OCI-LY7 (cell line): ENCODE measurements at regions not wholly inside any gene's neighbourhood (a gene's known extent, or its start where the extent isn't known, plus 50 kb on each side); places are given as distances from the start of the nearest gene placed in this dataset.
"Not testable (repeated sequence)": the region's sequence is repeated elsewhere in the genome, so short reads cannot be mapped to it uniquely, and the experiment has no call there.

Experiments used
- BruUV-seq: library from RNA; stranded (reverse); fragments of 400-500 nt; replicated peaks from 2 replicates; lab custom pipeline; 2021; lab: Mats Ljungman, UMichigan
- CTCF ChIA-PET: fragments of 300-600 bp; sonication (Branson Sonifier 250); formaldehyde crosslinking; loops from one replicate; lab custom pipeline; 2022; ENCODE audit warnings: antibody characterized with exemption; ENCODE audit not compliant: unreplicated experiment; lab: Charles Lee
- POLR2A ChIA-PET: fragments of 300-600 bp; sonication (Branson Sonifier 250); formaldehyde crosslinking; loops from one replicate; lab custom pipeline; 2022; ENCODE audit warnings: antibody characterized with exemption; lab: Charles Lee
- DNase-seq: peaks from one replicate; pipeline ENCODE4 v3.0.0-alpha.2; 2015; ENCODE audit warnings: low spot score
- H2AFZ ChIP-seq: fragments of 200-600 bp; sonication (generic), shearing (Covaris generic); 2 replicates; pipeline ENCODE4 v1.6.1; 2014; ENCODE audit warnings: mild to moderate bottlenecking, antibody characterized with exemption, low read length, moderate library complexity
- H3K27ac ChIP-seq: fragments of 200-600 bp; sonication (generic); 2 replicates; pipeline ENCODE4 v1.5.1; 2014; ENCODE audit warnings: mixed run types, low read depth, mild to moderate bottlenecking, moderate library complexity, low read length, inconsistent platforms; ENCODE audit not compliant: poor library complexity, severe bottlenecking
- H3K36me3 ChIP-seq: fragments of 200-600 bp; sonication (generic); 2 replicates; pipeline ENCODE4 v1.6.1; 2014; ENCODE audit warnings: mild to moderate bottlenecking, antibody characterized with exemption, low read length, moderate library complexity, mixed read lengths; ENCODE audit not compliant: insufficient read depth
- H3K4me1 ChIP-seq: fragments of 200-600 bp; sonication (generic); 2 replicates; pipeline ENCODE4 v1.5.1; 2014; ENCODE audit warnings: mild to moderate bottlenecking, low read length; ENCODE audit not compliant: insufficient read depth, poor library complexity, severe bottlenecking
- H3K4me2 ChIP-seq: fragments of 200-600 bp; sonication (generic); 2 replicates; pipeline ENCODE4 v1.6.1; 2014; ENCODE audit warnings: mild to moderate bottlenecking, low read length
- H3K4me3 ChIP-seq: fragments of 200-600 bp; sonication (generic); 2 replicates; pipeline ENCODE4 v1.5.1; 2014; ENCODE audit warnings: mild to moderate bottlenecking, low read depth, low read length; ENCODE audit not compliant: poor library complexity, severe bottlenecking
- H3K79me2 ChIP-seq: fragments of 200-600 bp; sonication (generic); 2 replicates; pipeline ENCODE4 v1.6.1; 2016; ENCODE audit warnings: low read depth, mild to moderate bottlenecking, low read length, moderate library complexity, mixed read lengths; ENCODE audit not compliant: insufficient read depth
- H3K9me2 ChIP-seq: fragments of 200-600 bp; sonication (generic); 2 replicates; pipeline ENCODE4 v1.6.1; 2016; ENCODE audit warnings: mild to moderate bottlenecking, low read length, mixed read lengths; ENCODE audit not compliant: insufficient read depth
- H3K9me3 ChIP-seq: fragments of 200-600 bp; sonication (generic); 2 replicates; pipeline ENCODE4 v1.6.1; 2014; ENCODE audit warnings: mild to moderate bottlenecking, mixed run types, low read length, mixed read lengths
- H4K20me1 ChIP-seq: fragments of 200-600 bp; sonication (generic); 2 replicates; pipeline ENCODE4 v1.6.1; 2014; ENCODE audit warnings: mild to moderate bottlenecking, antibody characterized with exemption, low read length, moderate library complexity, mixed read lengths; ENCODE audit not compliant: insufficient read depth
- EZH2phosphoT487 ChIP-seq: fragments of 200-600 bp; sonication (generic); IDR thresholded peaks from 2 replicates; pipeline ENCODE4 v1.6.1; 2018; ENCODE audit warnings: low read depth, borderline replicate concordance, mild to moderate bottlenecking, mixed run types, antibody characterized with exemption, low read length, moderate library complexity, mixed read lengths
- intact Hi-C: fragments of 100-400 bp; cut with micrococcal nuclease; formaldehyde crosslinking; loops from one replicate; pipeline ENCODE4 v1.10.0; 2022; ENCODE audit not compliant: unreplicated experiment
- TF ChIP-seq, protein P1 (sequence below): fragments of 200-600 bp; sonication (generic); conservative IDR thresholded peaks from 2 replicates; pipeline ENCODE4 v1.5.1; 2014; ENCODE audit warnings: mild to moderate bottlenecking, antibody characterized with exemption, low read length, moderate library complexity, mixed read lengths

DNA sequence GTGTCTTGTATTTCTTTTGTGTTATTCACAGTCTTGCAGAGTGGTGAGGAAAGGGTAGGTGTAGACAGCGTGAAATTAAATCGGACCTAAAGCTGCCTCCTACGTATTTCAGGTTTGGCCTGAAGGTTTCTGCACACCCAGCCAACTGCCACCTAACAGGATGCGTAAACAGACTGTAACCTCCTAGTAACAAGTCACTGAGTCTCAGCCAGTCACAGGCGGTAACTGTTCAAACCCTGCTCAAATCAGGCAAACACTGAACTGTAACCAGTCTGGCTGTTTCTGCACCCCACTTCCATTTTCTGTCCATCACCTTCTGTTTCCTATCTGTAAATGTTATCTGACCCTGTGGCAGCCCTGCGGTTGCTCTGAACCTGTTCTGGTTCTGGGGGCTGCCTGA lies 87.1 kb downstream of the ADAMTS15 start:
- H3K4me2 ChIP-seq: no peak overlapping the region
- no peak for DNase-seq
- no peaks in the 10 kb centered on the region for H3K9me3 ChIP-seq
- no peaks in the 10 kb centered on the region for H3K79me2 ChIP-seq
- ChIA-PET POLR2A (no interaction called here), CTCF (no interaction called here)
- TF ChIP-seq, protein P1, sequence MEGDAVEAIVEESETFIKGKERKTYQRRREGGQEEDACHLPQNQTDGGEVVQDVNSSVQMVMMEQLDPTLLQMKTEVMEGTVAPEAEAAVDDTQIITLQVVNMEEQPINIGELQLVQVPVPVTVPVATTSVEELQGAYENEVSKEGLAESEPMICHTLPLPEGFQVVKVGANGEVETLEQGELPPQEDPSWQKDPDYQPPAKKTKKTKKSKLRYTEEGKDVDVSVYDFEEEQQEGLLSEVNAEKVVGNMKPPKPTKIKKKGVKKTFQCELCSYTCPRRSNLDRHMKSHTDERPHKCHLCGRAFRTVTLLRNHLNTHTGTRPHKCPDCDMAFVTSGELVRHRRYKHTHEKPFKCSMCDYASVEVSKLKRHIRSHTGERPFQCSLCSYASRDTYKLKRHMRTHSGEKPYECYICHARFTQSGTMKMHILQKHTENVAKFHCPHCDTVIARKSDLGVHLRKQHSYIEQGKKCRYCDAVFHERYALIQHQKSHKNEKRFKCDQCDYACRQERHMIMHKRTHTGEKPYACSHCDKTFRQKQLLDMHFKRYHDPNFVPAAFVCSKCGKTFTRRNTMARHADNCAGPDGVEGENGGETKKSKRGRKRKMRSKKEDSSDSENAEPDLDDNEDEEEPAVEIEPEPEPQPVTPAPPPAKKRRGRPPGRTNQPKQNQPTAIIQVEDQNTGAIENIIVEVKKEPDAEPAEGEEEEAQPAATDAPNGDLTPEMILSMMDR: no peak
- no peak for TF ChIP-seq EZH2phosphoT487
- H3K9me2 ChIP-seq: no peaks in the 10 kb centered on the region
- no peak overlapping the region for H3K27ac ChIP-seq
- H4K20me1 ChIP-seq: no peaks in the 10 kb centered on the region
- H2AFZ ChIP-seq: no peak overlapping the region
- no peak overlapping the region for H3K4me3 ChIP-seq
- no TSS peak for BruUV-seq
- no peaks in the 10 kb centered on the region for H3K36me3 ChIP-seq
- no peaks in the 10 kb centered on the region for H3K4me1 ChIP-seq
- intact Hi-C loops: no loop called here

GRCh38 chr11:130536106-130537040 lies 87.9 kb downstream of the ADAMTS15 start:
- Histone ChIP-seq H3K36me3 (no peaks in the 10 kb centered on the region), H3K79me2 (no peaks in the 10 kb centered on the region), H3K4me2 (no peak overlapping the region), H3K9me2 (no peaks in the 10 kb centered on the region), H3K9me3 (no peaks in the 10 kb centered on the region), H3K4me1 (no peaks in the 10 kb centered on the region), H3K4me3 (no peak overlapping the region), H3K27ac (no peak overlapping the region), H2AFZ (no peak overlapping the region), H4K20me1 (no peaks in the 10 kb centered on the region)
- BruUV-seq: no TSS peak
- POLR2A ChIA-PET: no interaction called here
- intact Hi-C loops: no loop called here
- no peak for TF ChIP-seq EZH2phosphoT487
- TF ChIP-seq, protein P1: no peak
- CTCF ChIA-PET: no interaction called here
- DNase-seq: no peak

- intact Hi-C loops, POLR2A ChIA-PET, H3K4me2 ChIP-seq, H3K36me3 ChIP-seq, H3K4me3 ChIP-seq, H4K20me1 ChIP-seq, H3K4me1 ChIP-seq, H3K9me3 ChIP-seq, CTCF ChIA-PET, BruUV-seq, H3K9me2 ChIP-seq, DNase-seq, H3K27ac ChIP-seq, H3K79me2 ChIP-seq, H2AFZ ChIP-seq: not testable (repeated sequence)
Observed at GRCh38 chr11:130539680-130540079, 91.2 kb downstream of the ADAMTS15 start.
